Activated B cell treated with CpG ODN at 0.5 μM for 24 hours (primary cell): ENCODE measurements at regions not wholly inside any gene's neighbourhood (a gene's known extent, or its start where the extent isn't known, plus 50 kb on each side); places are given as distances from the start of the nearest gene placed in this dataset.

Experiments used
- ATAC-seq: fragments of 200-7000 bp; cut with Tn5 transposase; one replicate; pipeline ENCODE4 v1.10.0; 2021; ENCODE audit warnings: low read depth, mild to moderate bottlenecking, moderate library complexity
- CTCF ChIA-PET: fragments of 350-600 bp; sonication (Branson Sonifier 250); formaldehyde crosslinking; loops from one replicate; lab custom pipeline; 2021; ENCODE audit warnings: antibody characterized with exemption; lab: Charles Lee
- POLR2A ChIA-PET: fragments of 350-600 bp; sonication (Branson Sonifier 250); formaldehyde crosslinking; loops from one replicate; lab custom pipeline; 2021; ENCODE audit warnings: antibody characterized with exemption; lab: Charles Lee
- DNase-seq: peaks from one replicate; pipeline ENCODE4 v3.0.0; 2022
- H3K27ac Mint-ChIP-seq: one replicate; pipeline ENCODE4 v1.8.0; 2020; ENCODE audit warnings: mixed read lengths
- H3K27me3 Mint-ChIP-seq: one replicate; pipeline ENCODE4 v1.8.0; 2021; ENCODE audit warnings: mixed read lengths
- H3K36me3 Mint-ChIP-seq: one replicate; pipeline ENCODE4 v1.8.0; 2021; ENCODE audit warnings: low read depth, mixed read lengths
- H3K4me1 Mint-ChIP-seq: one replicate; pipeline ENCODE4 v1.8.0; 2021; ENCODE audit warnings: mixed read lengths
- H3K4me3 Mint-ChIP-seq: one replicate; pipeline ENCODE4 v1.8.0; 2020; ENCODE audit warnings: mild to moderate bottlenecking, mixed read lengths
- H3K9me3 Mint-ChIP-seq: one replicate; pipeline ENCODE4 v1.8.0; 2020; ENCODE audit warnings: mixed read lengths
- CTCF ChIP-seq: fragments of 200-600 bp; IDR thresholded peaks from one replicate; pipeline ENCODE4 v1.8.0; 2022; ENCODE audit warnings: antibody characterized with exemption, mild to moderate bottlenecking
- intact Hi-C: fragments of 100-400 bp; cut with micrococcal nuclease; formaldehyde crosslinking; loops from one replicate; pipeline ENCODE4 v1.15.1; 2024

- CTCF ChIA-PET, result no interaction called here
- POLR2A ChIA-PET, result no interaction called here
- no peak overlapping the region for H3K4me3 Mint-ChIP-seq
- H3K27ac Mint-ChIP-seq, result no peak overlapping the region
- H3K27me3 Mint-ChIP-seq, result no peaks in the 10 kb centered on the region
- intact Hi-C loops, result no loop called here
- DNase-seq (no peak), ATAC-seq (no peak)
- no peak for TF ChIP-seq CTCF
- H3K4me1 Mint-ChIP-seq, result no peaks in the 10 kb centered on the region
- peaks cover 2% of the 10 kb centered on the region for H3K9me3 Mint-ChIP-seq
- no peaks in the 10 kb centered on the region for H3K36me3 Mint-ChIP-seq
Measured at GRCh38 chr6:105816847-105817246, 269.3 kb upstream of the PRDM1 start.

- H3K9me3 Mint-ChIP-seq, result no peaks in the 10 kb centered on the region
Measured at GRCh38 chr6:105815661-105816555, 270.2 kb upstream of the PRDM1 start.

GRCh38 chr6:105814745-105815536, 271.2 kb upstream of the PRDM1 start:
- POLR2A ChIA-PET, result no interaction called here
- Mint-ChIP-seq H3K36me3 (no peaks in the 10 kb centered on the region), H3K27ac (no peak overlapping the region), H3K4me1 (no peaks in the 10 kb centered on the region), H3K4me3 (no peak overlapping the region), H3K9me3 (no peaks in the 10 kb centered on the region), H3K27me3 (no peaks in the 10 kb centered on the region)
- no peak for TF ChIP-seq CTCF
- intact Hi-C loops, result no loop called here
- ATAC-seq, result no peak
- CTCF ChIA-PET, result no interaction called here
- no peak for DNase-seq

More at GRCh38 chr6:105815661-105816555, 270.2 kb upstream of the PRDM1 start:
- intact Hi-C loops, result no loop called here
- no peaks in the 10 kb centered on the region for H3K36me3 Mint-ChIP-seq
- no peaks in the 10 kb centered on the region for H3K4me1 Mint-ChIP-seq
- no peak for TF ChIP-seq CTCF
- no peak overlapping the region for H3K4me3 Mint-ChIP-seq
- no peak for ATAC-seq
- no peak overlapping the region for H3K27ac Mint-ChIP-seq
- DNase-seq, result no peak
- no peaks in the 10 kb centered on the region for H3K27me3 Mint-ChIP-seq
- ChIA-PET CTCF (no interaction called here), POLR2A (no interaction called here)

GRCh38 chr6:105810922-105811482, 275.1 kb upstream of the PRDM1 start:
- ATAC-seq (no peak), DNase-seq (no peak)
- no peak overlapping the region for H3K27ac Mint-ChIP-seq
- no peaks in the 10 kb centered on the region for H3K27me3 Mint-ChIP-seq
- intact Hi-C loops, result no loop called here
- CTCF ChIA-PET, result no interaction called here
- no peak for TF ChIP-seq CTCF
- no peaks in the 10 kb centered on the region for H3K36me3 Mint-ChIP-seq
- POLR2A ChIA-PET, result no interaction called here
- H3K4me1 Mint-ChIP-seq, result no peaks in the 10 kb centered on the region
- no peak overlapping the region for H3K4me3 Mint-ChIP-seq
- H3K9me3 Mint-ChIP-seq, result no peaks in the 10 kb centered on the region
